Loucy (cell line): ENCODE measurements at regions not wholly inside any gene's neighbourhood (a gene's known extent, or its start where the extent isn't known, plus 50 kb on each side); places are given as distances from the start of the nearest gene placed in this dataset.
"Not testable (repeated sequence)": the region's sequence is repeated elsewhere in the genome, so short reads cannot be mapped to it uniquely, and the experiment has no call there.

Experiments
- CTCF ChIP-seq: fragments of 200-600 bp; sonication (generic); conservative IDR thresholded peaks from 2 replicates; pipeline ENCODE4 v1.5.1; 2014; ENCODE audit warnings: mild to moderate bottlenecking, antibody characterized with exemption, low read length
- EZH2phosphoT487 ChIP-seq: fragments of 200-600 bp; IDR thresholded peaks from 2 replicates; pipeline ENCODE4 v1.6.1; 2018; ENCODE audit warnings: antibody characterized with exemption, mild to moderate bottlenecking, moderate library complexity, borderline replicate concordance

DNA sequence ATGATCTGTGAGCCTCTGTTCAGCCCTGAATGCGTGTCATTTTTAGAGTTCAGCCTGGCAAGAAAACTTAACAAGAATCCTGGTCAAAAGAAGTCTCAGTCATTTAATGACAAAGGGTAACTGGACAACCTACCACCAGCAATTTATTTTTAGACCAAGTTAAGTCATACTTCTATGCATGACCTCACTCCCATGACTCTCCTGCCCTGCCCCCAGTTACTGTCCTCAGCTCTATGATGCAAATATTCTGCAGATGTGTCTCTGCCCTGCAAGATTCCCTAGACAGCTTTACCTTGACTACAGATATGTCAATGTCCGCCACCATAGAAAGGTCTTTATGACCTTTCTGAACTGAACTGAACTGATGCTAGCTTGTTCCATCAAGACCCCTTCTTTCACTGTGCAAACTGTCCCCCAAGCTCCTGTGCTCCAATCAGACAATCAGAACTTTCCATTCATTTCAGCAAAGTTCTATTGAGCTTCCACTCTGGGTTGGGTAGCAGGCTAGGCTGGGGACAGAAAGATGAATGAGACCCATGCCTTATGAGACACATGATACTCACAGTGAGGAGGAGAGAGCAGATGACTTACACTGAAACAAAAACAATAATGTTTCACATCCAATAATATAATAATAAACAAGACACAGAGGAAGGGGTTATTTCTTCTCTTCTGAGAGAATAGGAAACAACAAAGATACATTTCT lies 255.7 kb downstream of the NPIPA8 start:
- not testable (repeated sequence) for TF ChIP-seq CTCF, EZH2phosphoT487
